Keratinocyte (primary cell): ENCODE measurements at regions not wholly inside any gene's neighbourhood (a gene's known extent, or its start where the extent isn't known, plus 50 kb on each side); places are given as distances from the start of the nearest gene placed in this dataset.

Experiments
- DNase-seq: peaks from one replicate; pipeline ENCODE4 v3.0.0-alpha.2; 2011; ENCODE audit warnings: low read depth, missing footprints, low spot score
- FAIRE-seq: peaks from 2 replicates; lab custom pipeline; 2011; peaks lifted over from hg19 to GRCh38; lab: Jason Lieb, UNC
- H2AFZ ChIP-seq: 2 replicates; pipeline ENCODE4 v1.6.0; 2012; ENCODE audit warnings: low read length, control low read depth, inconsistent platforms; ENCODE audit not compliant: control insufficient read depth
- H3K27ac ChIP-seq: 2 replicates; pipeline ENCODE4 v1.5.1; 2011; ENCODE audit warnings: low read length; ENCODE audit not compliant: control insufficient read depth, insufficient read depth
- H3K27me3 ChIP-seq: 3 replicates; pipeline ENCODE4 v1.6.0; 2011; ENCODE audit warnings: low read length; ENCODE audit not compliant: control insufficient read depth, insufficient read depth; ENCODE audit errors: extremely low read depth
- H3K36me3 ChIP-seq, 2 experiments: 2 replicates in 1 of 2; 3 replicates in 1 of 2; pipeline ENCODE4 v1.5.1; 2011; ENCODE audit warnings: low read length in 2 of 2, mild to moderate bottlenecking in 1 of 2; ENCODE audit not compliant: control insufficient read depth in 2 of 2, insufficient read depth in 2 of 2; ENCODE audit errors: extremely low read depth in 1 of 2
- H3K4me1 ChIP-seq: 3 replicates; pipeline ENCODE4 v1.5.1; 2011; ENCODE audit warnings: low read length; ENCODE audit not compliant: control insufficient read depth, insufficient read depth; ENCODE audit errors: extremely low read depth
- H3K4me2 ChIP-seq: 3 replicates; pipeline ENCODE4 v1.6.0; 2011; ENCODE audit warnings: low read depth, low read length; ENCODE audit not compliant: control insufficient read depth, insufficient read depth; ENCODE audit errors: extremely low read depth
- H3K4me3 ChIP-seq, 3 experiments: fragments of 200-600 bp in 1 of 3; sonication (generic) in 1 of 3; 2 replicates in 2 of 3; 3 replicates in 1 of 3; pipeline ENCODE4 v1.5.1; 2011 to 2016; ENCODE audit warnings: low read length in 3 of 3, mild to moderate bottlenecking in 3 of 3, control low read depth in 2 of 3, inconsistent platforms in 1 of 3, low read depth in 1 of 3, mixed read lengths in 1 of 3, mixed run types in 1 of 3, moderate library complexity in 1 of 3; ENCODE audit not compliant: control insufficient read depth in 2 of 3, insufficient read depth in 2 of 3; ENCODE audit errors: extremely low read depth in 1 of 3
- H3K79me2 ChIP-seq: 2 replicates; pipeline ENCODE4 v1.6.0; 2012; ENCODE audit warnings: low read length; ENCODE audit not compliant: control insufficient read depth, insufficient read depth
- H3K9ac ChIP-seq: 3 replicates; pipeline ENCODE4 v1.6.0; 2011; ENCODE audit warnings: low read length; ENCODE audit not compliant: control insufficient read depth, insufficient read depth; ENCODE audit errors: extremely low read depth
- H3K9me1 ChIP-seq: 3 replicates; pipeline ENCODE4 v1.6.0; 2011; ENCODE audit warnings: low read length; ENCODE audit not compliant: control insufficient read depth, insufficient read depth; ENCODE audit errors: extremely low read depth
- H3K9me3 ChIP-seq: 2 replicates; pipeline ENCODE4 v1.5.1; 2012; ENCODE audit warnings: low read depth, low read length; ENCODE audit not compliant: control insufficient read depth
- H4K20me1 ChIP-seq: 3 replicates; pipeline ENCODE4 v1.6.0; 2011; ENCODE audit warnings: low read length; ENCODE audit not compliant: control insufficient read depth, insufficient read depth; ENCODE audit errors: extremely low read depth
- CTCF ChIP-seq, 3 experiments: IDR thresholded peaks in 1 of 3; conservative IDR thresholded peaks in 1 of 3; optimal IDR thresholded peaks in 1 of 3; 2 replicates in 2 of 3; 3 replicates in 1 of 3; pipeline versions ENCODE3 to v1.5.1; 2011; ENCODE audit warnings: low read length in 3 of 3, mild to moderate bottlenecking in 3 of 3, moderate library complexity in 2 of 3, control low read depth in 1 of 3, inconsistent platforms in 1 of 3; ENCODE audit not compliant: insufficient read depth in 2 of 3; ENCODE audit errors: extremely low read depth in 1 of 3
- EZH2 ChIP-seq: IDR thresholded peaks from one replicate; pipeline ENCODE4 v1.6.1; 2012; ENCODE audit warnings: inconsistent platforms, mild to moderate bottlenecking, low read length, moderate library complexity
- dilution Hi-C: fragments of 300-500 bp; cut with MboI; formaldehyde crosslinking; loops from one replicate; pipeline ENCODE4 v1.7.0; 2020; ENCODE audit warnings: low sequenced_read_pairs; ENCODE audit not compliant: extremely low pct_ligation_motif_present

- no peaks in the 10 kb centered on the region for H3K9me3 ChIP-seq
Observed at GRCh38 chr2:152823905-152824304, 105.5 kb downstream of the ARL6IP6 start.

GRCh38 chr2:152822676-152823075 is 104.3 kb downstream of the ARL6IP6 start:
- Histone ChIP-seq H3K79me2 (no peaks in the 10 kb centered on the region), H3K4me1 (no peaks in the 10 kb centered on the region), H3K4me2 (no peak overlapping the region), H3K4me3 (no peak overlapping the region), H3K9me1 (no peaks in the 10 kb centered on the region), H3K27me3 (no peaks in the 10 kb centered on the region), H4K20me1 (no peaks in the 10 kb centered on the region), H3K36me3 (no peaks in the 10 kb centered on the region), H3K9ac (no peak overlapping the region), H2AFZ (no peak overlapping the region), H3K27ac (no peak overlapping the region), H3K9me3 (no peaks in the 10 kb centered on the region)
- TF ChIP-seq CTCF (optimal IDR thresholded peaks at IDR 0.05 in 1 of 3, IDR thresholded peaks at IDR 0.05 in 1 of 3, conservative IDR thresholded peaks at IDR 0.05 in 1 of 3; ENCODE audit: extremely low read depth in 1 of 3, insufficient read depth in 2 of 3, low read length in 3 of 3) = no peak
- TF ChIP-seq EZH2 = no peak
- no peak for FAIRE-seq
- DNase-seq = no peak
- dilution Hi-C loops = no loop called here

More at GRCh38 chr2:152823905-152824304, 105.5 kb downstream of the ARL6IP6 start:
- no peaks in the 10 kb centered on the region for H3K36me3 ChIP-seq
- no peak overlapping the region for H2AFZ ChIP-seq
- H3K4me3 ChIP-seq = no peak overlapping the region
- H3K79me2 ChIP-seq = no peaks in the 10 kb centered on the region
- H3K4me1 ChIP-seq = no peaks in the 10 kb centered on the region
- H4K20me1 ChIP-seq = no peaks in the 10 kb centered on the region
- TF ChIP-seq CTCF (optimal IDR thresholded peaks at IDR 0.05 in 1 of 3, IDR thresholded peaks at IDR 0.05 in 1 of 3, conservative IDR thresholded peaks at IDR 0.05 in 1 of 3; ENCODE audit: extremely low read depth in 1 of 3, insufficient read depth in 2 of 3, low read length in 3 of 3) (no peak), EZH2 (no peak)
- dilution Hi-C loops = no loop called here
- FAIRE-seq = no peak
- no peaks in the 10 kb centered on the region for H3K27me3 ChIP-seq
- no peak for DNase-seq
- H3K9me1 ChIP-seq = no peaks in the 10 kb centered on the region
- H3K9ac ChIP-seq = no peak overlapping the region
- H3K4me2 ChIP-seq = no peak overlapping the region
- no peak overlapping the region for H3K27ac ChIP-seq
